OCI-LY7 (cell line): ENCODE measurements at regions not wholly inside any gene's neighbourhood (a gene's known extent, or its start where the extent isn't known, plus 50 kb on each side); places are given as distances from the start of the nearest gene placed in this dataset.

ENCODE experiments used
- BruUV-seq: library from RNA; stranded (reverse); fragments of 400-500 nt; replicated peaks from 2 replicates; lab custom pipeline; 2021; lab: Mats Ljungman, UMichigan
- CTCF ChIA-PET: fragments of 300-600 bp; sonication (Branson Sonifier 250); formaldehyde crosslinking; loops from one replicate; lab custom pipeline; 2022; ENCODE audit warnings: antibody characterized with exemption; ENCODE audit not compliant: unreplicated experiment; lab: Charles Lee
- POLR2A ChIA-PET: fragments of 300-600 bp; sonication (Branson Sonifier 250); formaldehyde crosslinking; loops from one replicate; lab custom pipeline; 2022; ENCODE audit warnings: antibody characterized with exemption; lab: Charles Lee
- DNase-seq: peaks from one replicate; pipeline ENCODE4 v3.0.0-alpha.2; 2015; ENCODE audit warnings: low spot score
- H2AFZ ChIP-seq: fragments of 200-600 bp; sonication (generic), shearing (Covaris generic); 2 replicates; pipeline ENCODE4 v1.6.1; 2014; ENCODE audit warnings: mild to moderate bottlenecking, antibody characterized with exemption, low read length, moderate library complexity
- H3K27ac ChIP-seq: fragments of 200-600 bp; sonication (generic); 2 replicates; pipeline ENCODE4 v1.5.1; 2014; ENCODE audit warnings: mixed run types, low read depth, mild to moderate bottlenecking, moderate library complexity, low read length, inconsistent platforms; ENCODE audit not compliant: poor library complexity, severe bottlenecking
- H3K36me3 ChIP-seq: fragments of 200-600 bp; sonication (generic); 2 replicates; pipeline ENCODE4 v1.6.1; 2014; ENCODE audit warnings: mild to moderate bottlenecking, antibody characterized with exemption, low read length, moderate library complexity, mixed read lengths; ENCODE audit not compliant: insufficient read depth
- H3K4me1 ChIP-seq: fragments of 200-600 bp; sonication (generic); 2 replicates; pipeline ENCODE4 v1.5.1; 2014; ENCODE audit warnings: mild to moderate bottlenecking, low read length; ENCODE audit not compliant: insufficient read depth, poor library complexity, severe bottlenecking
- H3K4me2 ChIP-seq: fragments of 200-600 bp; sonication (generic); 2 replicates; pipeline ENCODE4 v1.6.1; 2014; ENCODE audit warnings: mild to moderate bottlenecking, low read length
- H3K4me3 ChIP-seq: fragments of 200-600 bp; sonication (generic); 2 replicates; pipeline ENCODE4 v1.5.1; 2014; ENCODE audit warnings: mild to moderate bottlenecking, low read depth, low read length; ENCODE audit not compliant: poor library complexity, severe bottlenecking
- H3K79me2 ChIP-seq: fragments of 200-600 bp; sonication (generic); 2 replicates; pipeline ENCODE4 v1.6.1; 2016; ENCODE audit warnings: low read depth, mild to moderate bottlenecking, low read length, moderate library complexity, mixed read lengths; ENCODE audit not compliant: insufficient read depth
- H3K9me2 ChIP-seq: fragments of 200-600 bp; sonication (generic); 2 replicates; pipeline ENCODE4 v1.6.1; 2016; ENCODE audit warnings: mild to moderate bottlenecking, low read length, mixed read lengths; ENCODE audit not compliant: insufficient read depth
- H3K9me3 ChIP-seq: fragments of 200-600 bp; sonication (generic); 2 replicates; pipeline ENCODE4 v1.6.1; 2014; ENCODE audit warnings: mild to moderate bottlenecking, mixed run types, low read length, mixed read lengths
- H4K20me1 ChIP-seq: fragments of 200-600 bp; sonication (generic); 2 replicates; pipeline ENCODE4 v1.6.1; 2014; ENCODE audit warnings: mild to moderate bottlenecking, antibody characterized with exemption, low read length, moderate library complexity, mixed read lengths; ENCODE audit not compliant: insufficient read depth
- EZH2phosphoT487 ChIP-seq: fragments of 200-600 bp; sonication (generic); IDR thresholded peaks from 2 replicates; pipeline ENCODE4 v1.6.1; 2018; ENCODE audit warnings: low read depth, borderline replicate concordance, mild to moderate bottlenecking, mixed run types, antibody characterized with exemption, low read length, moderate library complexity, mixed read lengths
- intact Hi-C: fragments of 100-400 bp; cut with micrococcal nuclease; formaldehyde crosslinking; loops from one replicate; pipeline ENCODE4 v1.10.0; 2022; ENCODE audit not compliant: unreplicated experiment
- TF ChIP-seq, protein P1 (sequence below): fragments of 200-600 bp; sonication (generic); conservative IDR thresholded peaks from 2 replicates; pipeline ENCODE4 v1.5.1; 2014; ENCODE audit warnings: mild to moderate bottlenecking, antibody characterized with exemption, low read length, moderate library complexity, mixed read lengths

DNA sequence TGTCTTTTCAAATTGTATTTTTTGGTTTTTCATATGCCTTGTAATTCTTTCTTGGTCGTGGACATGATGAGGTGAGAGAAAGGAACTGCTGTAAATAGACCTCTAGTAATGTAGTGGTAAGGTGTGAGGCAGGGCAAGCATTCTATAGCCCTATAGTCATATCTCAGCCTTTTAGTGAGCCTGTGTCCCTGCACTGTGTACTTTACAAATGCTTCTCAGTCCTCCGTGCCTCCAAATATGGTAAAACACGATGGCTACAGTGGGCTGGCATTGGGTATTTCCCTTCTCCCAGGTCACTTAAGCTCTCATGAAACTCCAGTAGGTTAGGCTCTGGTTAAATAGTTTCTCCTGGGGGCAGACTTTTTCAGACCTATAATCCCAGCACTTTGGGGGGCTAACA, 57.9 kb upstream of the PLS3 start:
- Histone ChIP-seq H3K79me2 (no peaks in the 10 kb centered on the region), H3K36me3 (no peaks in the 10 kb centered on the region), H3K4me2 (no peak overlapping the region), H3K4me3 (no peak overlapping the region), H3K9me3 (no peaks in the 10 kb centered on the region), H3K27ac (no peak overlapping the region), H2AFZ (no peak overlapping the region), H4K20me1 (no peaks in the 10 kb centered on the region), H3K9me2 (no peaks in the 10 kb centered on the region), H3K4me1 (no peaks in the 10 kb centered on the region)
- DNase-seq, result no peak
- no TSS peak for BruUV-seq
- CTCF ChIA-PET, result no interaction called here
- intact Hi-C loops, result no loop called here
- POLR2A ChIA-PET, result no interaction called here
- TF ChIP-seq, protein P1, sequence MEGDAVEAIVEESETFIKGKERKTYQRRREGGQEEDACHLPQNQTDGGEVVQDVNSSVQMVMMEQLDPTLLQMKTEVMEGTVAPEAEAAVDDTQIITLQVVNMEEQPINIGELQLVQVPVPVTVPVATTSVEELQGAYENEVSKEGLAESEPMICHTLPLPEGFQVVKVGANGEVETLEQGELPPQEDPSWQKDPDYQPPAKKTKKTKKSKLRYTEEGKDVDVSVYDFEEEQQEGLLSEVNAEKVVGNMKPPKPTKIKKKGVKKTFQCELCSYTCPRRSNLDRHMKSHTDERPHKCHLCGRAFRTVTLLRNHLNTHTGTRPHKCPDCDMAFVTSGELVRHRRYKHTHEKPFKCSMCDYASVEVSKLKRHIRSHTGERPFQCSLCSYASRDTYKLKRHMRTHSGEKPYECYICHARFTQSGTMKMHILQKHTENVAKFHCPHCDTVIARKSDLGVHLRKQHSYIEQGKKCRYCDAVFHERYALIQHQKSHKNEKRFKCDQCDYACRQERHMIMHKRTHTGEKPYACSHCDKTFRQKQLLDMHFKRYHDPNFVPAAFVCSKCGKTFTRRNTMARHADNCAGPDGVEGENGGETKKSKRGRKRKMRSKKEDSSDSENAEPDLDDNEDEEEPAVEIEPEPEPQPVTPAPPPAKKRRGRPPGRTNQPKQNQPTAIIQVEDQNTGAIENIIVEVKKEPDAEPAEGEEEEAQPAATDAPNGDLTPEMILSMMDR, result no peak
- no peak for TF ChIP-seq EZH2phosphoT487

DNA sequence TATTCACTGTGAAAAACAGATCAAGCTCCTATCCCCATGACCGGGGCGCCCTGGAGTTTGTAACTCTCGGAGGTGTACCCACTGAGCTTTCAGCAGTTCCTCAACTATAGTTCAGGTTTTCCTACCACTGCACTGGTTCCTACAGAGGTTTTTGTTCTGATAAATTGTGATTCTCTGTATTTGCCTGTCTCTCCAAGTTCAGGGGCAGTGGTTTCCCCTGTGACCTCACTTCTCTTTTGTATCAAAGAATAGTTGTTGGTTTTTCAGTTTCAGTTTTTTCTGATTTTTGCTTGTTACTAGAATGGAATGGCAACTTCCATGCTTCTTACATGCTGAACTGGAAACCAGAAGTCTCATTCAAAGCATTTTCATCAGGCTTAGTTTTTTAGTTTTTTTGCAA, 56.8 kb upstream of the PLS3 start:
- DNase-seq, result no peak
- no peaks in the 10 kb centered on the region for H3K36me3 ChIP-seq
- POLR2A ChIA-PET, result no interaction called here
- H3K9me2 ChIP-seq, result no peaks in the 10 kb centered on the region
- H3K9me3 ChIP-seq, result no peaks in the 10 kb centered on the region
- H3K4me2 ChIP-seq, result no peak overlapping the region
- CTCF ChIA-PET, result no interaction called here
- BruUV-seq, result no TSS peak
- H4K20me1 ChIP-seq, result no peaks in the 10 kb centered on the region
- no peaks in the 10 kb centered on the region for H3K79me2 ChIP-seq
- H3K4me3 ChIP-seq, result no peak overlapping the region
- no peak for TF ChIP-seq EZH2phosphoT487
- TF ChIP-seq, protein P1, result no peak
- H3K27ac ChIP-seq, result no peak overlapping the region
- no peaks in the 10 kb centered on the region for H3K4me1 ChIP-seq
- intact Hi-C loops, result no loop called here
- no peak overlapping the region for H2AFZ ChIP-seq
